ENCODE measurements at regions not wholly inside any gene's neighbourhood (a gene's known extent, or its start where the extent isn't known, plus 50 kb on each side); places are given as distances from the start of the nearest gene placed in this dataset.

DNA sequence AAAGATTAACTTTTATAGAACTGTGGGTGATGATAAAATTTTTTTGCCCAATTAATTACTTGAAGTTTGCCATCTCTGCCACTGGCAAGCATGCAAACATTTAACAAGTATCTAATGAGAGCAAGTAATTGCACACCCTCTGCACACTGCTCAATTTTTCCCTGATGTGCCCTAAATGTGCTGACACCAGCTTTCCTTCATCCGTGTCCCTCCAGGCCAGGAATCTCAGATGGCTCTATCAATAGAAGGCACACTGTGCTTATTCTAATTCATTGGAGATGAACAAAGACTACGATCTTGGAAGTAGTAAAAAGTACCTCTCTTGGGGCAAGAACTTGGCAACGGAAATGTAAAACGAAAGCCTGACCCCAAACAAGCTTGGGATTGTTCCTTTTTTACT lies 212.1 kb downstream of the GPR37 start:
- TF ChIP-seq CTCF (IDR thresholded peaks at IDR 0.05; ENCODE audit: insufficient read depth, low read length, missing control alignments), result no peak
- ChIA-PET POLR2A (no interaction called here), CTCF (no interaction called here)
- no peak for DNase-seq (ENCODE audit: low read depth, low spot score)
- no peak overlapping the region for H3K4me3 ChIP-seq (ENCODE audit: low read depth, low read length)

GRCh38 chr7:124552217-124552616 lies 213.4 kb downstream of the GPR37 start:
- H3K4me3 ChIP-seq (ENCODE audit: low read depth, low read length), result no peak overlapping the region
- POLR2A ChIA-PET, result no interaction called here
- no peak for DNase-seq (ENCODE audit: low read depth, low spot score)
- no peak for TF ChIP-seq CTCF (IDR thresholded peaks at IDR 0.05; ENCODE audit: insufficient read depth, low read length, missing control alignments)
- CTCF ChIA-PET, result no interaction called here

- ChIA-PET CTCF (no interaction called here), POLR2A (no interaction called here)
These were observed 215.6 kb downstream of the GPR37 start for GRCh38 chr7:124550036-124550435.

GRCh38 chr7:124542476-124542875 lies 223.1 kb downstream of the GPR37 start:
- H3K4me3 ChIP-seq (ENCODE audit: low read depth, low read length), result no peak overlapping the region
- POLR2A ChIA-PET, result no interaction called here
- TF ChIP-seq CTCF (IDR thresholded peaks at IDR 0.05; ENCODE audit: insufficient read depth, low read length, missing control alignments), result no peak
- DNase-seq (ENCODE audit: low read depth, low spot score), result no peak
- CTCF ChIA-PET, result interaction anchor here (1.0 kb wide), 1 partner anchor 388 kb away, joined by 3 read pairs; no protein-coding TSS in a partner anchor

More at GRCh38 chr7:124550036-124550435, 215.6 kb downstream of the GPR37 start:
- no peak for TF ChIP-seq CTCF (IDR thresholded peaks at IDR 0.05; ENCODE audit: insufficient read depth, low read length, missing control alignments)
- no peak overlapping the region for H3K4me3 ChIP-seq (ENCODE audit: low read depth, low read length)
- no peak for DNase-seq (ENCODE audit: low read depth, low spot score)

- DNase-seq (ENCODE audit: low read depth, low spot score), result no peak
- CTCF ChIA-PET, result interaction anchor here (0.9 to 1.1 kb wide), 2 partner anchors 249 to 259 kb away, joined by 3 read pairs; no protein-coding TSS in a partner anchor
- POLR2A ChIA-PET, result no interaction called here
- H3K4me3 ChIP-seq (ENCODE audit: low read depth, low read length), result no peak overlapping the region
- no peak for TF ChIP-seq CTCF (IDR thresholded peaks at IDR 0.05; ENCODE audit: insufficient read depth, low read length, missing control alignments)
These were observed 229.3 kb downstream of the GPR37 start for GRCh38 chr7:124536156-124536762.

DNA sequence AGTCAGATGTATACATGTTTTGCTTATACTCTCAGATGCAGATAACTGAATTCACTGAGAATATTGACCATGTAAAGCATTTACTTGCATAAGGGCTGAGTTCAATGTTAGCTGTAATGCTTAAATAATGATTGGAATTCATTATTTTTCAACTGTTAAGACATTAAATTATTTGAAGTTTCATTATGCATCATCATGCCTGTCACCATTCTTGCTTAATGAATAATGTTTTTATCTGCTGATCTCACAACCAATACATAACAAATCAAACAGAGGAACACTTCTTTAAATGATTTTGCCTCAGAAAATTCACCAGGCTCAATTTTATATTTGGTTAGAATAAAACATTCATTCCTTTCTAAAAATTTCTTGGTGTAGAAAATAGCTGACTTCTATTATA lies 233.4 kb downstream of the GPR37 start:
- peak; percentile 14 for DNase-seq (ENCODE audit: low read depth, low spot score)
- TF ChIP-seq CTCF (IDR thresholded peaks at IDR 0.05; ENCODE audit: insufficient read depth, low read length, missing control alignments), result no peak
- ChIA-PET CTCF (no interaction called here), POLR2A (no interaction called here)
- H3K4me3 ChIP-seq (ENCODE audit: low read depth, low read length), result no peak overlapping the region

Measured in AG04449 (cell line).